H1 (cell line): ENCODE measurements at regions not wholly inside any gene's neighbourhood (a gene's known extent, or its start where the extent isn't known, plus 50 kb on each side); places are given as distances from the start of the nearest gene placed in this dataset.

Experiments used
- CTCF ChIA-PET: fragments of 300-600 bp; sonication (Branson Sonifier 250); formaldehyde crosslinking; loops from one replicate; lab custom pipeline; 2021; ENCODE audit not compliant: partially characterized antibody; lab: Charles Lee
- POLR2A ChIA-PET: fragments of 300-600 bp; sonication (Branson Sonifier 250); formaldehyde crosslinking; loops from one replicate; lab custom pipeline; 2021; ENCODE audit warnings: inconsistent platforms; ENCODE audit not compliant: partially characterized antibody; lab: Charles Lee
- DNase-seq, 2 experiments: peaks; one replicate each; pipeline versions ENCODE4 v3.0.0 to v3.0.0-alpha.2; 2010 to 2022; ENCODE audit warnings: low spot score in 2 of 2, low read depth in 1 of 2, mixed read lengths in 1 of 2
- FAIRE-seq: peaks from 2 replicates; lab custom pipeline; 2011; peaks lifted over from hg19 to GRCh38; lab: Jason Lieb, UNC
- H2AFZ ChIP-seq: 2 replicates; pipeline ENCODE4 v1.8.1; 2012; ENCODE audit warnings: low read length, inconsistent platforms
- H2AK5ac ChIP-seq: 2 replicates; pipeline ENCODE4 v1.6.1; 2013; ENCODE audit warnings: low read depth, low read length
- H2BK120ac ChIP-seq: replicated peaks from 2 replicates; pipeline ENCODE3; 2013; ENCODE audit warnings: low read depth, low read length, inconsistent platforms
- H2BK12ac ChIP-seq: 2 replicates; pipeline ENCODE4 v1.6.1; 2013; ENCODE audit warnings: low read depth, low read length
- H2BK15ac ChIP-seq: 2 replicates; pipeline ENCODE4 v1.6.1; 2013; ENCODE audit warnings: low read length
- H2BK20ac ChIP-seq: 2 replicates; pipeline ENCODE4 v1.6.1; 2013; ENCODE audit warnings: low read length
- H2BK5ac ChIP-seq: 2 replicates; pipeline ENCODE4 v1.6.1; 2013; ENCODE audit warnings: low read depth, low read length
- H3K14ac ChIP-seq: 2 replicates; pipeline ENCODE4 v1.6.1; 2013; ENCODE audit warnings: inconsistent platforms; ENCODE audit not compliant: insufficient read length
- H3K18ac ChIP-seq: 2 replicates; pipeline ENCODE4 v1.6.1; 2013; ENCODE audit warnings: low read length; ENCODE audit errors: extremely low read depth
- H3K23ac ChIP-seq: 2 replicates; pipeline ENCODE4 v1.6.1; 2013; ENCODE audit warnings: inconsistent platforms; ENCODE audit not compliant: insufficient read length
- H3K23me2 ChIP-seq: 2 replicates; pipeline ENCODE4 v1.6.1; 2013; ENCODE audit warnings: low read depth, low read length
- H3K27ac ChIP-seq: 2 replicates; pipeline ENCODE4 v1.6.1; 2011; ENCODE audit warnings: low read depth, low read length, inconsistent platforms
- H3K27me3 ChIP-seq, 4 experiments: replicated peaks in 1 of 4; 1 replicate in 1 of 4; 2 replicates in 3 of 4; pipeline versions ENCODE4 v1.6.1 to v1.8.1; 2011 to 2013; ENCODE audit warnings: low read length in 3 of 4, mild to moderate bottlenecking in 3 of 4, inconsistent platforms in 2 of 4, mixed read lengths in 2 of 4, moderate library complexity in 1 of 4; ENCODE audit not compliant: control insufficient read depth in 3 of 4, insufficient read depth in 3 of 4; ENCODE audit errors: extremely low read depth in 1 of 4
- H3K36me3 ChIP-seq, 4 experiments: 2 replicates each; pipeline versions ENCODE4 v1.6.1 to v1.8.1; 2011 to 2013; ENCODE audit warnings: mild to moderate bottlenecking in 4 of 4, low read length in 3 of 4, moderate library complexity in 2 of 4, control low read depth in 1 of 4, inconsistent platforms in 1 of 4; ENCODE audit not compliant: insufficient read depth in 4 of 4, control insufficient read depth in 2 of 4
- H3K4ac ChIP-seq: replicated peaks from 2 replicates; pipeline ENCODE3; 2013; ENCODE audit warnings: low read length, low read depth, mixed read lengths, inconsistent platforms; ENCODE audit not compliant: insufficient read length
- H3K4me1 ChIP-seq, 4 experiments: replicated peaks in 1 of 4; 1 replicate in 1 of 4; 2 replicates in 3 of 4; pipeline versions ENCODE4 v1.6.1 to v1.8.1; 2011 to 2013; ENCODE audit warnings: low read length in 3 of 4, inconsistent platforms in 2 of 4, mixed read lengths in 1 of 4; ENCODE audit not compliant: insufficient read depth in 4 of 4, control insufficient read depth in 3 of 4
- H3K4me2 ChIP-seq, 2 experiments: 2 replicates each; pipeline versions ENCODE4 v1.6.1 to v1.8.1; 2011 to 2013; ENCODE audit warnings: low read depth in 2 of 2, low read length in 2 of 2, control low read depth in 1 of 2, inconsistent platforms in 1 of 2, mild to moderate bottlenecking in 1 of 2; ENCODE audit not compliant: insufficient read depth in 1 of 2
- H3K4me3 ChIP-seq, 4 experiments: fragments of 200-600, 300-600 bp in 1 of 4; sonication (generic), shearing (Covaris generic), sonication (Bioruptor Twin) in 1 of 4; 2 replicates each; pipeline versions ENCODE4 v1.5.1 to v1.8.1; 2011 to 2016; ENCODE audit warnings: low read length in 4 of 4, low read depth in 3 of 4, control low read depth in 2 of 4, inconsistent platforms in 2 of 4, mild to moderate bottlenecking in 2 of 4, mixed read lengths in 1 of 4, moderate library complexity in 1 of 4; ENCODE audit not compliant: insufficient read depth in 2 of 4; ENCODE audit errors: extremely low read depth in 1 of 4
- H3K56ac ChIP-seq: replicated peaks from 2 replicates; pipeline ENCODE3; 2013; ENCODE audit warnings: low read depth, mild to moderate bottlenecking, mixed read lengths, low read length, inconsistent platforms; ENCODE audit not compliant: insufficient read length
- H3K79me1 ChIP-seq: 2 replicates; pipeline ENCODE4 v1.6.1; 2013; ENCODE audit warnings: low read depth, low read length, control low read depth
- H3K79me2 ChIP-seq, 2 experiments: 2 replicates each; pipeline versions ENCODE4 v1.6.1 to v1.8.1; 2012 to 2013; ENCODE audit warnings: low read length in 2 of 2, mild to moderate bottlenecking in 2 of 2, inconsistent platforms in 1 of 2; ENCODE audit not compliant: insufficient read depth in 2 of 2, control insufficient read depth in 1 of 2
- H3K9ac ChIP-seq, 4 experiments: replicated peaks in 1 of 4; 1 replicate in 1 of 4; 2 replicates in 3 of 4; pipeline versions ENCODE4 v1.6.1 to v1.8.1; 2011 to 2013; ENCODE audit warnings: low read depth in 3 of 4, low read length in 3 of 4, control low read depth in 2 of 4, mild to moderate bottlenecking in 2 of 4, moderate library complexity in 2 of 4, inconsistent platforms in 1 of 4; ENCODE audit errors: extremely low read depth in 1 of 4
- H3K9me3 ChIP-seq, 2 experiments: 2 replicates each; pipeline versions ENCODE4 v1.6.1 to v1.8.1; 2012 to 2013; ENCODE audit warnings: mild to moderate bottlenecking in 2 of 2, moderate library complexity in 2 of 2, control low read depth in 1 of 2, inconsistent platforms in 1 of 2, low read depth in 1 of 2, low read length in 1 of 2, mixed read lengths in 1 of 2; ENCODE audit not compliant: insufficient read depth in 2 of 2
- H4K20me1 ChIP-seq, 2 experiments: replicated peaks in 1 of 2; 2 replicates each; pipeline versions ENCODE3 to v1.8.1; 2011 to 2013; ENCODE audit warnings: inconsistent platforms in 2 of 2, low read length in 2 of 2, mild to moderate bottlenecking in 1 of 2; ENCODE audit not compliant: insufficient read depth in 2 of 2, control insufficient read depth in 1 of 2
- H4K5ac ChIP-seq: 2 replicates; pipeline ENCODE4 v1.6.1; 2013; ENCODE audit warnings: low read length, low read depth, mixed read lengths, inconsistent platforms; ENCODE audit not compliant: insufficient read length
- H4K8ac ChIP-seq: 2 replicates; pipeline ENCODE4 v1.8.0; 2013; ENCODE audit warnings: mild to moderate bottlenecking, moderate library complexity, low read length, inconsistent platforms; ENCODE audit not compliant: insufficient read depth; ENCODE audit errors: extremely low read depth
- H4K91ac ChIP-seq: replicated peaks from 2 replicates; pipeline ENCODE3; 2013; ENCODE audit warnings: low read length, mixed read lengths, inconsistent platforms; ENCODE audit not compliant: insufficient read length
- CTBP2 ChIP-seq: IDR thresholded peaks from 2 replicates; pipeline ENCODE4 v1.7.0; 2011; ENCODE audit warnings: borderline replicate concordance, mild to moderate bottlenecking, moderate library complexity, mixed read lengths, low read length; ENCODE audit not compliant: insufficient read depth, insufficient read length
- EZH2 ChIP-seq: fragments of 200-600 bp; sonication (generic); IDR thresholded peaks from 2 replicates; pipeline ENCODE4 v1.7.1; 2012; ENCODE audit warnings: low read depth, mild to moderate bottlenecking, moderate library complexity, low read length, inconsistent platforms; ENCODE audit not compliant: severe bottlenecking
- HDAC6 ChIP-seq: IDR thresholded peaks from one replicate; pipeline ENCODE4 v1.7.1; 2012; ENCODE audit warnings: low read depth, mild to moderate bottlenecking, inconsistent platforms, low read length, moderate library complexity
- MAX ChIP-seq: IDR thresholded peaks from 2 replicates; pipeline ENCODE4 v1.6.1; 2012; ENCODE audit warnings: inconsistent platforms
- POLR2A ChIP-seq, 2 experiments: IDR thresholded peaks; 1 replicate in 1 of 2; 2 replicates in 1 of 2; pipeline ENCODE4 v1.6.1; 2011; ENCODE audit warnings: low read depth in 2 of 2, low read length in 2 of 2, mild to moderate bottlenecking in 2 of 2; ENCODE audit errors: control extremely low read depth in 1 of 2
- TAF7 ChIP-seq: optimal IDR thresholded peaks from 2 replicates; pipeline ENCODE3; 2011; ENCODE audit warnings: low read depth, mild to moderate bottlenecking, inconsistent platforms, low read length, moderate library complexity, borderline replicate concordance
- WGBS, 2 experiments: shearing (Covaris generic) in 1 of 2; methylation state at CpG; one replicate each; pipeline versions ENCODE4 v1.1.6 to v1.1.7; 2013 to 2015; ENCODE audit warnings: low lambda C conversion rate in 2 of 2, mixed read lengths in 2 of 2, inconsistent platforms in 1 of 2, low coverage in 1 of 2, missing lambda C conversion rate in 1 of 2; ENCODE audit not compliant: insufficient replicate concordance in 2 of 2, insufficient coverage in 1 of 2, insufficient read length in 1 of 2; ENCODE audit errors: extremely low coverage in 1 of 2, missing lambda C conversion rate in 1 of 2; 5-methylcytosine and 5-hydroxymethylcytosine counted together

DNA sequence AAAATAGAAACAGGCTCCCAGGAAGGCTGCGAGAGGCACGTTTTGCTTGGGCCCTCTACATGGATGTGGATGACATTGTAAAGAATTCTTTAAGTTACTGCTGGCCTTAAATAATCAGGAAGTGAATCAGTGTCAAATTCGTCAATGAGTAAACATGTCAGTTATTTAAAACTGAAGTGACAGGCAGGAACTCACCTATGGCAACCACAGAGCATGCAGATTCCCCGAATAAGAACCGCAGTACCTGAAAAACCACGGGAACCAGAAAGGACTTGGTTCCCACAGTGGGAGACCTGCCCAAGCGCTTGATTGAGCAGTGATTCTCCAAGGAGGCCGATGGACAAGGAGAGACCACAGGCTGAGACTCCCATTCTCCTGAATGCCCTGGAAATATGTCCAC is 351.2 kb upstream of the AKR1E2 start:
- no peak overlapping the region for H4K91ac ChIP-seq
- DNase-seq = no peak
- H3K4me1 ChIP-seq = peaks cover 0 to 4% (median 0%) of the 10 kb centered on the region in 4 experiments; a peak in 1 of 7 replicates
- no peak overlapping the region for H2BK20ac ChIP-seq
- H3K4ac ChIP-seq = no peak overlapping the region
- H3K56ac ChIP-seq = no peak overlapping the region
- H2BK120ac ChIP-seq = no peak overlapping the region
- H3K23me2 ChIP-seq = no peaks in the 10 kb centered on the region
- H3K14ac ChIP-seq = no peak overlapping the region
- H4K5ac ChIP-seq = no peak overlapping the region
- H3K4me3 ChIP-seq = no peak overlapping the region
- no peak overlapping the region for H4K8ac ChIP-seq
- no peak overlapping the region for H3K27ac ChIP-seq
- H3K18ac ChIP-seq = no peak overlapping the region
- no peaks in the 10 kb centered on the region for H3K79me1 ChIP-seq
- H2AFZ ChIP-seq = no peak overlapping the region
- 91% methylated on average over 8 of the region's 8 CpGs; no CpG with 5 or more reads in 1 of the 2 experiments for WGBS, 2 experiments
- no peak overlapping the region for H2BK15ac ChIP-seq
- no peak overlapping the region for H3K4me2 ChIP-seq
- no peak for FAIRE-seq
- H2BK5ac ChIP-seq = no peak overlapping the region
- TF ChIP-seq EZH2 (no peak), CTBP2 (no peak), TAF7 (no peak), MAX (no peak), POLR2A (IDR thresholded peaks at IDR 0.05; ENCODE audit: control extremely low read depth in 1 of 2, low read depth in 2 of 2, low read length in 2 of 2) (no peak), HDAC6 (no peak)
- H2BK12ac ChIP-seq = no peak overlapping the region
- H3K27me3 ChIP-seq = no peaks in the 10 kb centered on the region
- no peak overlapping the region for H3K9ac ChIP-seq
- H3K9me3 ChIP-seq = no peaks in the 10 kb centered on the region
- ChIA-PET POLR2A (no interaction called here), CTCF (interaction anchor here (0.6 kb wide), 2 partner anchors 142 to 1275 kb away, joined by 3 to 6 read pairs; no protein-coding TSS in a partner anchor)
- no peaks in the 10 kb centered on the region for H4K20me1 ChIP-seq
- no peaks in the 10 kb centered on the region for H3K36me3 ChIP-seq
- no peak overlapping the region for H2AK5ac ChIP-seq
- H3K23ac ChIP-seq = no peak overlapping the region
- H3K79me2 ChIP-seq = no peaks in the 10 kb centered on the region
